ENCODE measurements at regions not wholly inside any gene's neighbourhood (a gene's known extent, or its start where the extent isn't known, plus 50 kb on each side); places are given as distances from the start of the nearest gene placed in this dataset.

DNA sequence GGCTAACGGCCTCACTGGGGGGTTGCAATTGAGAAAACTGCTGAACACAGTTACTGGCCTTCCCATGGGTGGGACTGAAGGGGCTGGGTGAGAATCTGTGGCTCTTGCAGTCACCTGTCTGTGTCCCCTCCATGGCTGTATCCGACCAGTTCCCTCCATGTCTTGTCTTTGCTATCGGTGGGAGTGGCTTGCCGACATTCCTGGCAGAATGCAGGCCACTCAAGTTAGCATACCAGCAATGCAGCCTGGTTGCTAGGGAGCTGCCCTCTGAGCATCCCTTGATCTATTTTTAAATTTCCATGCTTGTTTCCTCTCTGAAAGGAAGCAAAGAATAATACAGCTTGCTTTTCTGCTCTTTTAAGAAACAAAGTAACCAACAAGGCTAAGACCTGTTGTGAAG is 1509.7 kb upstream of the WWC1 start:
- TF ChIP-seq ZNF274 (IDR thresholded peaks at IDR 0.05; ENCODE audit: insufficient read depth, insufficient read length) (no peak), STAT3 (IDR thresholded peaks at IDR 0.05; ENCODE audit: low read depth, low read length) (no peak), LARP7 (IDR thresholded peaks at IDR 0.05) (no peak), EZH2 (IDR thresholded peaks at IDR 0.05; ENCODE audit: borderline replicate concordance, control insufficient read depth, low read depth, low read length) (no peak), CEBPZ (IDR thresholded peaks at IDR 0.05; ENCODE audit: low read depth, low read length) (no peak), TCF7 (IDR thresholded peaks at IDR 0.05; ENCODE audit: borderline replicate concordance) (no peak), JUNB (IDR thresholded peaks at IDR 0.05) (no peak), POLR2AphosphoS5 (IDR thresholded peaks at IDR 0.05; ENCODE audit: low read length) (no peak)
- TF ChIP-seq, protein P1, sequence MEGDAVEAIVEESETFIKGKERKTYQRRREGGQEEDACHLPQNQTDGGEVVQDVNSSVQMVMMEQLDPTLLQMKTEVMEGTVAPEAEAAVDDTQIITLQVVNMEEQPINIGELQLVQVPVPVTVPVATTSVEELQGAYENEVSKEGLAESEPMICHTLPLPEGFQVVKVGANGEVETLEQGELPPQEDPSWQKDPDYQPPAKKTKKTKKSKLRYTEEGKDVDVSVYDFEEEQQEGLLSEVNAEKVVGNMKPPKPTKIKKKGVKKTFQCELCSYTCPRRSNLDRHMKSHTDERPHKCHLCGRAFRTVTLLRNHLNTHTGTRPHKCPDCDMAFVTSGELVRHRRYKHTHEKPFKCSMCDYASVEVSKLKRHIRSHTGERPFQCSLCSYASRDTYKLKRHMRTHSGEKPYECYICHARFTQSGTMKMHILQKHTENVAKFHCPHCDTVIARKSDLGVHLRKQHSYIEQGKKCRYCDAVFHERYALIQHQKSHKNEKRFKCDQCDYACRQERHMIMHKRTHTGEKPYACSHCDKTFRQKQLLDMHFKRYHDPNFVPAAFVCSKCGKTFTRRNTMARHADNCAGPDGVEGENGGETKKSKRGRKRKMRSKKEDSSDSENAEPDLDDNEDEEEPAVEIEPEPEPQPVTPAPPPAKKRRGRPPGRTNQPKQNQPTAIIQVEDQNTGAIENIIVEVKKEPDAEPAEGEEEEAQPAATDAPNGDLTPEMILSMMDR (IDR thresholded peaks at IDR 0.05 in 2 of 3, conservative IDR thresholded peaks at IDR 0.05 in 1 of 3; ENCODE audit: control insufficient read depth in 2 of 3, extremely low read depth in 1 of 3, insufficient read depth in 1 of 3, low read depth in 3 of 3, low read length in 3 of 3): no peak
- TF ChIP-seq, protein P2, sequence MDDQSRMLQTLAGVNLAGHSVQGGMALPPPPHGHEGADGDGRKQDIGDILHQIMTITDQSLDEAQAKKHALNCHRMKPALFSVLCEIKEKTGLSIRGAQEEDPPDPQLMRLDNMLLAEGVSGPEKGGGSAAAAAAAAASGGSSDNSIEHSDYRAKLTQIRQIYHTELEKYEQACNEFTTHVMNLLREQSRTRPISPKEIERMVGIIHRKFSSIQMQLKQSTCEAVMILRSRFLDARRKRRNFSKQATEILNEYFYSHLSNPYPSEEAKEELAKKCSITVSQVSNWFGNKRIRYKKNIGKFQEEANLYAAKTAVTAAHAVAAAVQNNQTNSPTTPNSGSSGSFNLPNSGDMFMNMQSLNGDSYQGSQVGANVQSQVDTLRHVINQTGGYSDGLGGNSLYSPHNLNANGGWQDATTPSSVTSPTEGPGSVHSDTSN (IDR thresholded peaks at IDR 0.05; ENCODE audit: insufficient replicate concordance, low read depth, low read length): no peak

Measured in GM12878 (cell line).